ENCODE measurements at regions not wholly inside any gene's neighbourhood (a gene's known extent, or its start where the extent isn't known, plus 50 kb on each side); places are given as distances from the start of the nearest gene placed in this dataset.

DNA sequence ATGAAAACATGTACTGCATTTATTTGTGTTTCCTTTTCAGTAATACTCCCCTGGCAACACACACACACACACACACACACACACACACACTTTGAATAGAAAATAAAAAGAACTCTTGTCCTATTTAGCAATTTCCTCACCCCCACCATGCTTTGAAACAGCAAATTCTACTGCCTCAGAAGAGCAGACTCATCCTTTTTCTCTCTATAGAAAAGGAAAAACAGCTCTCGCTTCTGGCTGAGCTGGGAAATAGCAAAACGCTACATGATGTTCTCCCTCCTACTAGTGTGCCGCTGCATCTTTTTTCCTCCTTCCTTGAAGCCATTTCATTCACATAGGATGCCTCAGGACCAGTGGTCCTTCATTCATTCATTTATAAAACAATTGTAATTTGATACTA lies 453.6 kb downstream of the CSNK1G3 start:
- TF ChIP-seq, protein P1, sequence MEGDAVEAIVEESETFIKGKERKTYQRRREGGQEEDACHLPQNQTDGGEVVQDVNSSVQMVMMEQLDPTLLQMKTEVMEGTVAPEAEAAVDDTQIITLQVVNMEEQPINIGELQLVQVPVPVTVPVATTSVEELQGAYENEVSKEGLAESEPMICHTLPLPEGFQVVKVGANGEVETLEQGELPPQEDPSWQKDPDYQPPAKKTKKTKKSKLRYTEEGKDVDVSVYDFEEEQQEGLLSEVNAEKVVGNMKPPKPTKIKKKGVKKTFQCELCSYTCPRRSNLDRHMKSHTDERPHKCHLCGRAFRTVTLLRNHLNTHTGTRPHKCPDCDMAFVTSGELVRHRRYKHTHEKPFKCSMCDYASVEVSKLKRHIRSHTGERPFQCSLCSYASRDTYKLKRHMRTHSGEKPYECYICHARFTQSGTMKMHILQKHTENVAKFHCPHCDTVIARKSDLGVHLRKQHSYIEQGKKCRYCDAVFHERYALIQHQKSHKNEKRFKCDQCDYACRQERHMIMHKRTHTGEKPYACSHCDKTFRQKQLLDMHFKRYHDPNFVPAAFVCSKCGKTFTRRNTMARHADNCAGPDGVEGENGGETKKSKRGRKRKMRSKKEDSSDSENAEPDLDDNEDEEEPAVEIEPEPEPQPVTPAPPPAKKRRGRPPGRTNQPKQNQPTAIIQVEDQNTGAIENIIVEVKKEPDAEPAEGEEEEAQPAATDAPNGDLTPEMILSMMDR (tag by site-specific recombination; IDR thresholded peaks at IDR 0.05) = no peak
- no peak for TF ChIP-seq ZNF416 (tag by site-specific recombination; IDR thresholded peaks at IDR 0.05)
- TF ChIP-seq, protein P2, sequence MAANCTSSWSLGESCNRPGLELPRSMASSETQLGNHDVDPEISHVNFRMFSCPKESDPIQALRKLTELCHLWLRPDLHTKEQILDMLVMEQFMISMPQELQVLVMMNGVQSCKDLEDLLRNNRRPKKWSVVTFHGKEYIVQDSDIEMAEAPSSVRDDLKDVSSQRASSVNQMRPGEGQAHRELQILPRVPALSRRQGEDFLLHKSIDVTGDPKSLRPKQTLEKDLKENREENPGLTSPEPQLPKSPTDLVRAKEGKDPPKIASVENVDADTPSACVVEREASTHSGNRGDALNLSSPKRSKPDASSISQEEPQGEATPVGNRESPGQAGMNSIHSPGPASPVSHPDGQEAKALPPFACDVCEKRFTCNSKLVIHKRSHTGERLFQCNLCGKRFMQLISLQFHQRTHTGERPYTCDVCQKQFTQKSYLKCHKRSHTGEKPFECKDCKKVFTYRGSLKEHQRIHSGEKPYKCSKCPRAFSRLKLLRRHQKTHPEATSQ (tag by site-specific recombination; IDR thresholded peaks at IDR 0.05) = no peak
- TF ChIP-seq, protein P3, sequence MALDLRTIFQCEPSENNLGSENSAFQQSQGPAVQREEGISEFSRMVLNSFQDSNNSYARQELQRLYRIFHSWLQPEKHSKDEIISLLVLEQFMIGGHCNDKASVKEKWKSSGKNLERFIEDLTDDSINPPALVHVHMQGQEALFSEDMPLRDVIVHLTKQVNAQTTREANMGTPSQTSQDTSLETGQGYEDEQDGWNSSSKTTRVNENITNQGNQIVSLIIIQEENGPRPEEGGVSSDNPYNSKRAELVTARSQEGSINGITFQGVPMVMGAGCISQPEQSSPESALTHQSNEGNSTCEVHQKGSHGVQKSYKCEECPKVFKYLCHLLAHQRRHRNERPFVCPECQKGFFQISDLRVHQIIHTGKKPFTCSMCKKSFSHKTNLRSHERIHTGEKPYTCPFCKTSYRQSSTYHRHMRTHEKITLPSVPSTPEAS (tag by site-specific recombination; IDR thresholded peaks at IDR 0.05) = no peak
- no peak for TF ChIP-seq ZFP41 (tag by site-specific recombination; IDR thresholded peaks at IDR 0.05; ENCODE audit: borderline replicate concordance)
- TF ChIP-seq ZNF791 (tag by site-specific recombination; IDR thresholded peaks at IDR 0.05) = no peak

Data from HEK293 (cell line).